GM18505 (cell line): ENCODE measurements at regions not wholly inside any gene's neighbourhood (a gene's known extent, or its start where the extent isn't known, plus 50 kb on each side); places are given as distances from the start of the nearest gene placed in this dataset.

Experiments used
- ATAC-seq: cut with Tn5 transposase; IDR thresholded peaks from one replicate; pipeline ENCODE4 v1.9.1; 2021; ENCODE audit not compliant: unreplicated experiment
- POLR2A ChIP-seq: IDR thresholded peaks from 4 replicates; pipeline ENCODE4 v1.6.1; 2011; ENCODE audit warnings: borderline replicate concordance; ENCODE audit not compliant: insufficient read depth, insufficient read length; ENCODE audit errors: extremely low read depth

DNA sequence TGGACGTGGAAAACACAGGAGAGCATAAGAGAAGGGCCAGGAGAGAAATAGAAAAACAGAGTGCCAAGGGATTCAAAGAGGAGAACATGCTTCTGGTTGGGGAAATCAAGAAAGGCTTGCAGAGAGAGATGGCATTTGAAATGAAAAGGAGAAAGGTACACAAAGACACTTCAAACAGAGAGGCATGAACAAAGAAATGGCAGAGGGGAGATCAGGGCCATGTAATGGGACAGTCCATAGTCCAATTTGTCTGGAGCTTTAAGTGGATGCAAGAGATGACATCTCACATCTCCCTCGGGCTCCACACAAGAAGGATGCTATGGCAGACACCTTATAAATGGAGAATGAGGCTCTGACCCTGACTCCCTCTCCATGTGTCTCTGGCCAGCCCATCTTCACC lies 331.1 kb downstream of the MLLT3 start:
- ATAC-seq, result no peak
- TF ChIP-seq POLR2A, result no peak

GRCh38 chr9:20290257-20290656 lies 332.0 kb downstream of the MLLT3 start:
- TF ChIP-seq POLR2A, result no peak
- no peak for ATAC-seq

GRCh38 chr9:20289423-20290010 lies 332.8 kb downstream of the MLLT3 start:
- no peak for ATAC-seq
- TF ChIP-seq POLR2A, result no peak

DNA sequence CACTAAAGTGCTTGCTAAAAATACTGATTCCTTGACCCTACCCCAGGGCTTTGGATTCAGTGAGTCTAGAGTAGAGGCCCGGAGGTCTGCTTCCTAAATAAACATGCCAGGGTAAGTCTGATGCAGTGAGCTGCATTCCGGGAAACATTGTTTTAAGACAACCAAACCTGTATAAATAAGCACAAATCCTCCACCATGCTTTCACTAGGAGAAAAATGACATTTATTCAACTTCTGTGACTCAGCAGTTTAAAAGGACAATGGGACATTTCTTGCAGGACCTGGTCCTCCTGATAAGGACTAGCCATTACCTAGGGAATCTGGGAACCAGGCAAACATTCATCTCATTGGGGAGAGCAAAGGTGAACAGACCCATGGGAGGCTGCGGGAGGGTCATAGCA lies 335.3 kb downstream of the MLLT3 start:
- ATAC-seq, result no peak
- TF ChIP-seq POLR2A, result no peak

DNA sequence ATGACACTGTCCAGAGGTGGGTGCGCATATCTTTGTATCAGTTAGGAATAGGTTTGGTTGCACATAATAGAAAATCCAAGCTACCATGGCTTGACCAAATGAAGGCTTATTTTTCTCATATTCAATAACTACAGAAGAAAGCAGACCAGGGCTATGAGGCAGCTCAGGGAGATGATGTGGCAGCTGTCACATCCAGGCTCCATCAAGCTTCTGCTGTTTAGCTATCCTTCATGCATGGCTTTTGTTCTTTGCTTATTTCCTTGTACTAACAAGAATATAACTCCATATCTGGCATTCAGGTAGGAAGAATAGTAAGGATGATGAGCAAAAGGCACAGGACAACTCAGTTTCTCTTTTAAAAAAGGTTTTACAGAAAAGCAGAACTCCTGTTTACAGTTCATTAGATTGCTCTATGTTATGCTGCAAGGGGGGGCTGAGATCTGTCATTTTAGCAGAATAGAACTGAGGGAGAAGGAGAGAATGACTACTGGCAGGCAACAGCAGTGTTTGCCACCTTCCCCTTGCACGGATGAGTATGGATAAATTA lies 336.1 kb downstream of the MLLT3 start:
- no peak for TF ChIP-seq POLR2A
- ATAC-seq, result no peak

- no peak for TF ChIP-seq POLR2A
- no peak for ATAC-seq
Measured at GRCh38 chr9:20284601-20285289, 337.6 kb downstream of the MLLT3 start.

GRCh38 chr9:20280330-20280729 lies 342.0 kb downstream of the MLLT3 start:
- no peak for TF ChIP-seq POLR2A
- no peak for ATAC-seq

GRCh38 chr9:20276762-20277161 lies 345.5 kb downstream of the MLLT3 start:
- ATAC-seq, result no peak
- no peak for TF ChIP-seq POLR2A

DNA sequence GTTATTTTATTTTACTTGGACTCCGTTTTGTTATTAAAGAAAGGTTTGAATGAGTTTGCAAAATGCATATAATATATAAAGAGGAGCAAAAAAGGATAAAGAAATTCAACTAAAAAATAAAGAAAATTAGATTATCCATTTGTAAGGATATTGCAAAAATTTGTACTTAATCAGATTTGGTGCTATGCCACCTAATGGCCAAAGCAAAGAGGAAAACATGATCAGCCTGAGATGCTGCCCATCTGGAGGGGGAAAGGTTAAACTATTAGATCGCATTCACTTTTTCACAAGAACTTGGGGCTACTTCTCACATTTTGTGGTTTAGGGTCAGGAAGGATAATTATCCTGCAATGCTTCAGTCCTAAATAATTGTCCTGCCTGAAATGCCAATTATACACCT lies 350.6 kb downstream of the MLLT3 start:
- no peak for ATAC-seq

GRCh38 chr9:20271096-20271495 lies 351.2 kb downstream of the MLLT3 start:
- no peak for ATAC-seq

More for the DNA sequence above, 350.6 kb downstream of the MLLT3 start:
- no peak for TF ChIP-seq POLR2A

GRCh38 chr9:20270161-20270560 lies 352.1 kb downstream of the MLLT3 start:
- ATAC-seq, result no peak
- no peak for TF ChIP-seq POLR2A

More at GRCh38 chr9:20271096-20271495, 351.2 kb downstream of the MLLT3 start:
- no peak for TF ChIP-seq POLR2A

DNA sequence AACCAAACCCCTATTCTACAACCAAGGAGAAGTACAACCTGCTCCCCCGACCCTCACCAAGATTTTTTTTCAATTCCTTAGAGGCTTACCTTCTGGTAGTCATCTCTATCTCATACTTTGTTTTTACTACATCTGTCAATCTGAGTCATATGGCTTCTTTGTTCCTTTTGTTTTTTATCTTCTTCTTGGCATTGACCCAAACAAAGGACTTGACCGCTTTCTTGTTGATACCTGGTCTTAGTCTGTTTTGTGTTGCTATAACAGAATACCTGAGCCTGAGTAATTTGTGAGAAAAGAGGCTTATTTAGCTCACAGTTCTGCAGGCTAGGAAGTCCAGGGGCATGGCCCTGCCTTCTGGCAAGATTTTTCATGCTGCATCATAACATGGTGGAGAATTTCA lies 352.7 kb downstream of the MLLT3 start:
- ATAC-seq, result no peak
- TF ChIP-seq POLR2A, result no peak

DNA sequence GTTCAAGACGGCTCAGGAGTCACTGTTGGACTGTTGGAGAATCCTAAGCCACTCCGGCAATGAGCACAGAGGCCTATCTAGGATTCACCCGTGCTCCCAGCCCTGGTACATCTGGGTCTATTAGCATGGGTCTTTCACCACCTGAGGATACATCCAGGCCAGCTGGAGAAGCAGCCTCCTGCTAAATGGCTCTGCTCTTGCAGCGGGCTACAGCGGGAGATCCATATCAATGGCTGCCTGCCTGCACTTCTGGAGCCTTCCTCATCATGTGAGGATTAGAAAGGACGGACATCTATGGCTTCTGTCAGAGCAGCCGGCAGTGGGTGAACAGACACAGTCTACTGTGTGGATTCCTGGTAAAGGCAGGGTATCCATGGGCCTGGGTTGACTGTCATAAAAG lies 357.4 kb downstream of the MLLT3 start:
- no peak for TF ChIP-seq POLR2A
- no peak for ATAC-seq

- ATAC-seq, result no peak
- no peak for TF ChIP-seq POLR2A
Measured at GRCh38 chr9:20262611-20263010, 359.7 kb downstream of the MLLT3 start.
